ENCODE measurements at regions not wholly inside any gene's neighbourhood (a gene's known extent, or its start where the extent isn't known, plus 50 kb on each side); places are given as distances from the start of the nearest gene placed in this dataset.

- Mint-ChIP-seq H3K27me3 (ENCODE audit: low read depth) (no peaks in the 10 kb centered on the region), H3K27ac (no peak overlapping the region), H3K36me3 (ENCODE audit: insufficient read depth in 1 of 3, low read depth in 3 of 3) (no peaks in the 10 kb centered on the region), H3K4me1 (no peaks in the 10 kb centered on the region), H3K9me3 (no peaks in the 10 kb centered on the region), H3K4me3 (no peak overlapping the region)
- Histone ChIP-seq H3K4me2 (ENCODE audit: insufficient read depth, insufficient read length, low read length) (no peak overlapping the region), H3K56ac (ENCODE audit: insufficient read length, low read depth, low read length) (no peak overlapping the region), H3K79me2 (ENCODE audit: insufficient read depth, low read length) (no peaks in the 10 kb centered on the region), H2AK5ac (ENCODE audit: insufficient read length, low read length) (no peak overlapping the region), H3K23me2 (ENCODE audit: insufficient read length, low read depth, low read length, poor library complexity, severe bottlenecking) (no peaks in the 10 kb centered on the region), H3K23ac (ENCODE audit: insufficient read length, low read depth, low read length) (no peak overlapping the region), H3K27ac (ENCODE audit: insufficient read length, low read depth, low read length) (no peak overlapping the region), H4K5ac (ENCODE audit: insufficient read length, low read depth, low read length) (no peak overlapping the region), H4K91ac (ENCODE audit: insufficient read length, low read depth, low read length) (no peak overlapping the region), H2AFZ (ENCODE audit: low read length) (no peak overlapping the region), H2BK15ac (ENCODE audit: low read depth, low read length) (no peak overlapping the region), H2BK20ac (ENCODE audit: low read depth, low read length, poor library complexity, severe bottlenecking) (no peak overlapping the region), H3K4ac (ENCODE audit: low read depth, low read length) (no peak overlapping the region), H4K8ac (replicated peaks; ENCODE audit: insufficient read length, low read depth, low read length) (no peak overlapping the region), H2BK5ac (ENCODE audit: insufficient read length, low read length) (no peak overlapping the region), H3K79me1 (ENCODE audit: insufficient read depth, low read depth, low read length, poor library complexity, severe bottlenecking) (no peaks in the 10 kb centered on the region), H3K18ac (ENCODE audit: insufficient read length, low read depth, low read length) (no peak overlapping the region), H2BK12ac (ENCODE audit: insufficient read length, low read depth, low read length) (no peak overlapping the region), H3K9ac (ENCODE audit: extremely low read depth, insufficient read length, low read length) (no peak overlapping the region), H3K14ac (ENCODE audit: insufficient read depth, low read length) (no peak overlapping the region), H4K20me1 (ENCODE audit: control insufficient read depth, insufficient read depth, insufficient read length) (no peaks in the 10 kb centered on the region), H2BK120ac (ENCODE audit: low read depth, low read length, poor library complexity, severe bottlenecking) (no peak overlapping the region), H3T11ph (ENCODE audit: low read length) (no peak overlapping the region), H3K9me3 (ENCODE audit: control insufficient read depth, low read depth, low read length) (no peaks in the 10 kb centered on the region), H3K27me3 (ENCODE audit: insufficient read depth, low read length) (no peaks in the 10 kb centered on the region), H3K4me1 (ENCODE audit: insufficient read depth, low read length) (no peaks in the 10 kb centered on the region)
- WGBS (ENCODE audit: extremely low coverage, insufficient read length, low lambda C conversion rate): no CpG with 5 or more reads among the region's 2 CpGs
- no peak for DNase-seq
- TF ChIP-seq CTCF (conservative IDR thresholded peaks at IDR 0.05): no peak
Measured at GRCh38 chr4:18405054-18405453, 383.5 kb upstream of the LCORL start.
